H9 (cell line): ENCODE measurements at regions not wholly inside any gene's neighbourhood (a gene's known extent, or its start where the extent isn't known, plus 50 kb on each side); places are given as distances from the start of the nearest gene placed in this dataset.

Experiments
- DNase-seq: peaks from one replicate; pipeline ENCODE4 v3.0.0-alpha.2; 2017
- H2AFZ ChIP-seq: one replicate; pipeline ENCODE4 v1.6.1; 2013; ENCODE audit warnings: mild to moderate bottlenecking, low read length, control low read depth, moderate library complexity
- H2AK5ac ChIP-seq: 2 replicates; pipeline ENCODE4 v1.6.1; 2013; ENCODE audit warnings: low read length, control low read depth, mixed read lengths; ENCODE audit not compliant: insufficient read length
- H2BK120ac ChIP-seq: one replicate; pipeline ENCODE4 v1.6.1; 2013; ENCODE audit warnings: low read depth, mild to moderate bottlenecking, low read length, control low read depth, inconsistent platforms; ENCODE audit not compliant: poor library complexity, severe bottlenecking
- H2BK12ac ChIP-seq: 2 replicates; pipeline ENCODE4 v1.6.1; 2013; ENCODE audit warnings: low read length, control low read depth, mixed read lengths, low read depth; ENCODE audit not compliant: insufficient read length
- H2BK15ac ChIP-seq: 2 replicates; pipeline ENCODE4 v1.6.1; 2013; ENCODE audit warnings: low read depth, low read length, control low read depth
- H2BK20ac ChIP-seq: one replicate; pipeline ENCODE4 v1.6.1; 2013; ENCODE audit warnings: low read depth, mild to moderate bottlenecking, low read length, control low read depth, inconsistent platforms; ENCODE audit not compliant: poor library complexity, severe bottlenecking
- H2BK5ac ChIP-seq: 2 replicates; pipeline ENCODE4 v1.6.1; 2013; ENCODE audit warnings: low read length, control low read depth, mixed read lengths; ENCODE audit not compliant: insufficient read length
- H3K14ac ChIP-seq: 2 replicates; pipeline ENCODE4 v1.6.1; 2013; ENCODE audit warnings: low read length, control low read depth; ENCODE audit not compliant: insufficient read depth
- H3K18ac ChIP-seq: 2 replicates; pipeline ENCODE4 v1.6.1; 2013; ENCODE audit warnings: low read depth, mild to moderate bottlenecking, mixed read lengths, low read length, control low read depth; ENCODE audit not compliant: insufficient read length
- H3K23ac ChIP-seq: 2 replicates; pipeline ENCODE4 v1.6.1; 2013; ENCODE audit warnings: low read length, control low read depth, mixed read lengths, low read depth; ENCODE audit not compliant: insufficient read length
- H3K23me2 ChIP-seq: 2 replicates; pipeline ENCODE4 v1.6.1; 2013; ENCODE audit warnings: low read depth, mild to moderate bottlenecking, mixed read lengths, low read length, control low read depth; ENCODE audit not compliant: insufficient read length, poor library complexity, severe bottlenecking
- H3K27ac ChIP-seq: 2 replicates; pipeline ENCODE4 v1.5.1; 2013; ENCODE audit warnings: low read length, control low read depth, mixed read lengths, low read depth; ENCODE audit not compliant: insufficient read length
- H3K27me3 ChIP-seq: 2 replicates; pipeline ENCODE4 v1.6.1; 2013; ENCODE audit warnings: low read length, control low read depth, inconsistent platforms; ENCODE audit not compliant: insufficient read depth
- H3K4ac ChIP-seq: 2 replicates; pipeline ENCODE4 v1.6.1; 2013; ENCODE audit warnings: low read depth, mild to moderate bottlenecking, control low read depth, inconsistent platforms, low read length, moderate library complexity
- H3K4me1 ChIP-seq: 2 replicates; pipeline ENCODE4 v1.6.1; 2013; ENCODE audit warnings: low read length, control low read depth, inconsistent platforms; ENCODE audit not compliant: insufficient read depth
- H3K4me2 ChIP-seq: 2 replicates; pipeline ENCODE4 v1.6.1; 2013; ENCODE audit warnings: low read length, control low read depth, mixed read lengths; ENCODE audit not compliant: insufficient read length, insufficient read depth
- H3K56ac ChIP-seq: 2 replicates; pipeline ENCODE4 v1.6.1; 2013; ENCODE audit warnings: low read depth, mild to moderate bottlenecking, mixed read lengths, low read length, control low read depth; ENCODE audit not compliant: insufficient read length
- H3K79me1 ChIP-seq: 2 replicates; pipeline ENCODE4 v1.6.1; 2013; ENCODE audit warnings: low read depth, mild to moderate bottlenecking, moderate library complexity, low read length, control low read depth, inconsistent platforms; ENCODE audit not compliant: insufficient read depth, poor library complexity, severe bottlenecking
- H3K79me2 ChIP-seq: 2 replicates; pipeline ENCODE4 v1.6.1; 2013; ENCODE audit warnings: low read length, control low read depth, inconsistent platforms; ENCODE audit not compliant: insufficient read depth
- H3K9ac ChIP-seq: 2 replicates; pipeline ENCODE4 v1.6.1; 2013; ENCODE audit warnings: low read length, control low read depth, mixed read lengths; ENCODE audit not compliant: insufficient read length; ENCODE audit errors: extremely low read depth
- H3K9me3 ChIP-seq: one replicate; pipeline ENCODE4 v1.6.1; 2013; ENCODE audit warnings: low read depth, low read length, inconsistent platforms; ENCODE audit not compliant: control insufficient read depth
- H3T11ph ChIP-seq: one replicate; pipeline ENCODE4 v1.6.1; 2013; ENCODE audit warnings: mild to moderate bottlenecking, low read length, control low read depth, inconsistent platforms
- H4K20me1 ChIP-seq: one replicate; pipeline ENCODE4 v1.6.1; 2013; ENCODE audit not compliant: control insufficient read depth, insufficient read length, insufficient read depth
- H4K5ac ChIP-seq: 2 replicates; pipeline ENCODE4 v1.6.1; 2013; ENCODE audit warnings: low read depth, mild to moderate bottlenecking, mixed read lengths, low read length, control low read depth; ENCODE audit not compliant: insufficient read length
- H4K8ac ChIP-seq: replicated peaks from 2 replicates; pipeline ENCODE4 v1.6.1; 2013; ENCODE audit warnings: low read length, control low read depth, mixed read lengths, low read depth; ENCODE audit not compliant: insufficient read length
- H4K91ac ChIP-seq: 2 replicates; pipeline ENCODE4 v1.6.1; 2013; ENCODE audit warnings: low read depth, mild to moderate bottlenecking, moderate library complexity, mixed read lengths, low read length, control low read depth; ENCODE audit not compliant: insufficient read length
- H3K27ac Mint-ChIP-seq, 3 experiments: 2 replicates in 2 of 3; 3 replicates in 1 of 3; pipeline ENCODE4 v1.8.0; 2020 to 2021; ENCODE audit warnings: mixed read lengths in 3 of 3, mild to moderate bottlenecking in 1 of 3, moderate library complexity in 1 of 3
- H3K27me3 Mint-ChIP-seq: 2 replicates; pipeline ENCODE4 v1.8.0; 2021; ENCODE audit warnings: low read depth, mild to moderate bottlenecking, moderate library complexity, mixed read lengths
- H3K36me3 Mint-ChIP-seq, 3 experiments: 2 replicates in 2 of 3; 3 replicates in 1 of 3; pipeline ENCODE4 v1.8.0; 2020 to 2021; ENCODE audit warnings: low read depth in 3 of 3, mixed read lengths in 3 of 3; ENCODE audit not compliant: insufficient read depth in 1 of 3
- H3K4me1 Mint-ChIP-seq, 2 experiments: 2 replicates each; pipeline ENCODE4 v1.8.0; 2020; ENCODE audit warnings: mixed read lengths in 2 of 2
- H3K4me3 Mint-ChIP-seq, 2 experiments: 2 replicates in 1 of 2; 3 replicates in 1 of 2; pipeline ENCODE4 v1.8.0; 2020 to 2021; ENCODE audit warnings: mild to moderate bottlenecking in 2 of 2, mixed read lengths in 2 of 2, moderate library complexity in 1 of 2
- H3K9me3 Mint-ChIP-seq, 2 experiments: 2 replicates in 1 of 2; 3 replicates in 1 of 2; pipeline ENCODE4 v1.8.0; 2020; ENCODE audit warnings: mild to moderate bottlenecking in 2 of 2, mixed read lengths in 2 of 2, moderate library complexity in 1 of 2
- WGBS: extraction: QIAGEN DNeasy Blood & Tissue Kit; methylation state at CpG from one replicate; pipeline ENCODE4 v1.1.7; 2013; ENCODE audit warnings: missing lambda C conversion rate, low lambda C conversion rate, mixed read lengths; ENCODE audit not compliant: insufficient read length; ENCODE audit errors: extremely low coverage; 5-methylcytosine and 5-hydroxymethylcytosine counted together
- TF ChIP-seq, protein P1 (sequence below): fragments of 200-600 bp; sonication (generic); conservative IDR thresholded peaks from 3 replicates; pipeline ENCODE4 v1.8.0; 2021; ENCODE audit warnings: antibody characterized with exemption, mild to moderate bottlenecking

- TF ChIP-seq, protein P1, sequence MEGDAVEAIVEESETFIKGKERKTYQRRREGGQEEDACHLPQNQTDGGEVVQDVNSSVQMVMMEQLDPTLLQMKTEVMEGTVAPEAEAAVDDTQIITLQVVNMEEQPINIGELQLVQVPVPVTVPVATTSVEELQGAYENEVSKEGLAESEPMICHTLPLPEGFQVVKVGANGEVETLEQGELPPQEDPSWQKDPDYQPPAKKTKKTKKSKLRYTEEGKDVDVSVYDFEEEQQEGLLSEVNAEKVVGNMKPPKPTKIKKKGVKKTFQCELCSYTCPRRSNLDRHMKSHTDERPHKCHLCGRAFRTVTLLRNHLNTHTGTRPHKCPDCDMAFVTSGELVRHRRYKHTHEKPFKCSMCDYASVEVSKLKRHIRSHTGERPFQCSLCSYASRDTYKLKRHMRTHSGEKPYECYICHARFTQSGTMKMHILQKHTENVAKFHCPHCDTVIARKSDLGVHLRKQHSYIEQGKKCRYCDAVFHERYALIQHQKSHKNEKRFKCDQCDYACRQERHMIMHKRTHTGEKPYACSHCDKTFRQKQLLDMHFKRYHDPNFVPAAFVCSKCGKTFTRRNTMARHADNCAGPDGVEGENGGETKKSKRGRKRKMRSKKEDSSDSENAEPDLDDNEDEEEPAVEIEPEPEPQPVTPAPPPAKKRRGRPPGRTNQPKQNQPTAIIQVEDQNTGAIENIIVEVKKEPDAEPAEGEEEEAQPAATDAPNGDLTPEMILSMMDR, result no peak
- Histone ChIP-seq H3K23ac (no peak overlapping the region), H4K20me1 (no peaks in the 10 kb centered on the region), H3T11ph (no peak overlapping the region), H4K91ac (no peak overlapping the region), H3K23me2 (no peaks in the 10 kb centered on the region), H3K4me2 (no peak overlapping the region), H2BK12ac (no peak overlapping the region), H3K18ac (no peak overlapping the region), H2BK15ac (no peak overlapping the region), H3K9me3 (no peaks in the 10 kb centered on the region), H2BK20ac (no peak overlapping the region), H3K27me3 (no peaks in the 10 kb centered on the region), H4K5ac (no peak overlapping the region), H3K4ac (no peak overlapping the region), H3K79me1 (no peaks in the 10 kb centered on the region), H3K27ac (no peak overlapping the region), H3K79me2 (no peaks in the 10 kb centered on the region), H3K56ac (no peak overlapping the region), H3K4me1 (peaks cover 6% of the 10 kb centered on the region), H2BK120ac (no peak overlapping the region), H4K8ac (no peak overlapping the region), H3K14ac (no peak overlapping the region), H2AK5ac (no peak overlapping the region), H2AFZ (no peak overlapping the region), H2BK5ac (no peak overlapping the region), H3K9ac (no peak overlapping the region)
- H3K27me3 Mint-ChIP-seq, result no peaks in the 10 kb centered on the region; the same call in 1 of the 2 replicates
- no peaks in the 10 kb centered on the region for H3K9me3 Mint-ChIP-seq
- no peak overlapping the region for H3K4me3 Mint-ChIP-seq
- no peaks in the 10 kb centered on the region for H3K36me3 Mint-ChIP-seq
- no CpG with 5 or more reads among the region's 4 CpGs for WGBS
- no peak overlapping the region for H3K27ac Mint-ChIP-seq
- H3K4me1 Mint-ChIP-seq, result peaks cover 33 to 39% of the 10 kb centered on the region in 2 experiments
- no peak for DNase-seq
These were observed 240.6 kb downstream of the GXYLT1 start for GRCh38 chr12:41904041-41904440.
